PC-9 (cell line): ENCODE measurements at regions not wholly inside any gene's neighbourhood (a gene's known extent, or its start where the extent isn't known, plus 50 kb on each side); places are given as distances from the start of the nearest gene placed in this dataset.

Source experiments
- BruUV-seq: library from RNA; stranded (reverse); fragments of 400-500 nt; replicated peaks from 2 replicates; lab custom pipeline; 2021; lab: Mats Ljungman, UMichigan
- CTCF ChIA-PET: fragments of 300-600 bp; sonication (Branson Sonifier 250); formaldehyde crosslinking; loops from one replicate; lab custom pipeline; 2022; ENCODE audit warnings: antibody characterized with exemption; lab: Charles Lee
- POLR2A ChIA-PET: fragments of 300-600 bp; sonication (Branson Sonifier 250); formaldehyde crosslinking; loops from one replicate; lab custom pipeline; 2022; ENCODE audit warnings: antibody characterized with exemption; ENCODE audit not compliant: unreplicated experiment; lab: Charles Lee
- DNase-seq, 2 experiments: peaks; one replicate each; pipeline versions ENCODE4 v3.0.0 to v3.0.0-alpha.2; 2015 to 2022; ENCODE audit warnings: mixed read lengths in 1 of 2
- H2AFZ ChIP-seq: fragments of 200-600 bp; sonication (generic); 2 replicates; pipeline ENCODE4 v1.8.1; 2017; ENCODE audit warnings: antibody characterized with exemption
- H3F3A ChIP-seq: fragments of 200-600 bp; sonication (generic); 2 replicates; pipeline ENCODE4 v1.8.1; 2017; ENCODE audit warnings: antibody characterized with exemption, mild to moderate bottlenecking, low read depth; ENCODE audit not compliant: insufficient read depth
- H3K27ac ChIP-seq: fragments of 200-600 bp; sonication (generic); 2 replicates; pipeline ENCODE4 v1.6.1; 2016; ENCODE audit warnings: mixed run types
- H3K27me3 ChIP-seq: fragments of 200-600 bp; sonication (generic); 2 replicates; pipeline ENCODE4 v1.6.1; 2016; ENCODE audit warnings: low read depth, mixed run types; ENCODE audit not compliant: insufficient read depth
- H3K36me3 ChIP-seq: fragments of 200-600 bp; sonication (generic); 2 replicates; pipeline ENCODE4 v1.6.1; 2016; ENCODE audit warnings: low read depth, mixed run types
- H3K4me1 ChIP-seq: fragments of 200-600 bp; sonication (generic); replicated peaks from 2 replicates; pipeline ENCODE4 v1.6.1; 2016; ENCODE audit warnings: mixed run types; ENCODE audit not compliant: insufficient read depth
- H3K4me2 ChIP-seq: fragments of 200-600 bp; sonication (generic); 2 replicates; pipeline ENCODE4 v1.6.1; 2017; ENCODE audit warnings: mixed run types
- H3K4me3 ChIP-seq: fragments of 200-600 bp; sonication (generic); 2 replicates; pipeline ENCODE4 v1.6.1; 2016; ENCODE audit warnings: mixed run types
- H3K79me2 ChIP-seq: fragments of 200-600 bp; sonication (generic); 2 replicates; pipeline ENCODE4 v1.6.1; 2017; ENCODE audit warnings: low read depth, mixed run types
- H3K9me2 ChIP-seq: fragments of 200-600 bp; sonication (generic); 2 replicates; pipeline ENCODE4 v1.8.1; 2017; ENCODE audit warnings: mild to moderate bottlenecking; ENCODE audit not compliant: insufficient read depth
- H3K9me3 ChIP-seq: fragments of 200-600 bp; sonication (generic); 2 replicates; pipeline ENCODE4 v1.8.1; 2016; ENCODE audit warnings: low read depth; ENCODE audit not compliant: insufficient read depth
- H4K20me1 ChIP-seq: fragments of 200-600 bp; sonication (generic); 2 replicates; pipeline ENCODE4 v1.8.1; 2017; ENCODE audit not compliant: insufficient read depth
- EZH2 ChIP-seq: fragments of 200-600 bp; sonication (generic); IDR thresholded peaks from 2 replicates; pipeline ENCODE4 v1.8.0; 2017; ENCODE audit warnings: antibody characterized with exemption, low read depth
- intact Hi-C: fragments of 100-400 bp; cut with micrococcal nuclease; formaldehyde crosslinking; loops from one replicate; pipeline ENCODE4 v1.10.0; 2022; ENCODE audit not compliant: unreplicated experiment
- TF ChIP-seq, protein P1 (sequence below): fragments of 200-600 bp; sonication (generic); conservative IDR thresholded peaks from 2 replicates; pipeline ENCODE4 v1.6.1; 2017; ENCODE audit warnings: mixed run types, antibody characterized with exemption, mild to moderate bottlenecking, moderate library complexity

DNA sequence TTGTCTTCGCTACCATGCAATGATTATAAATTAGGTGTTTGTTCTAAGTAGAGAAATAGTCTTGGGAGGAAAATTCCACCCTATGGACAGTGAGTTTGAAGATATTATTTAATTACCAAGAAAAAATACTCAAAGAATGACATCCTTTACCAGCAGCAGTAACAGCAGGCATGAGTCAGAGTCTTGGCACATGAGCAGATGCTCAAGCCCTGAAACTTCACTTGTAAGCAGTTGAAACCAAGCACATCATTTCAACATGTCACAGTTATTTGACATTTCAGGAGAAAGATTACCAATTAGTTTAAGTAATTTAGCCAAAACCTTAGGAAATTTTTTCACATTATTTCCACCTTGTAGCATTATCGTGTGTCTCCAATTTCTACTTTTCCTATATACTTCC is 99.2 kb downstream of the C12orf50 start:
- no TSS peak for BruUV-seq
- Histone ChIP-seq H2AFZ (no peak overlapping the region), H3K4me1 (no peaks in the 10 kb centered on the region), H3K36me3 (no peaks in the 10 kb centered on the region), H3K9me3 (no peaks in the 10 kb centered on the region), H3K4me3 (no peak overlapping the region), H3K27me3 (no peaks in the 10 kb centered on the region), H3K27ac (no peak overlapping the region), H3K9me2 (no peaks in the 10 kb centered on the region), H3K79me2 (no peaks in the 10 kb centered on the region), H3F3A (no peaks in the 10 kb centered on the region), H4K20me1 (no peaks in the 10 kb centered on the region), H3K4me2 (no peak overlapping the region)
- no peak for DNase-seq
- ChIA-PET POLR2A (no interaction called here), CTCF (no interaction called here)
- intact Hi-C loops = no loop called here
- TF ChIP-seq, protein P1, sequence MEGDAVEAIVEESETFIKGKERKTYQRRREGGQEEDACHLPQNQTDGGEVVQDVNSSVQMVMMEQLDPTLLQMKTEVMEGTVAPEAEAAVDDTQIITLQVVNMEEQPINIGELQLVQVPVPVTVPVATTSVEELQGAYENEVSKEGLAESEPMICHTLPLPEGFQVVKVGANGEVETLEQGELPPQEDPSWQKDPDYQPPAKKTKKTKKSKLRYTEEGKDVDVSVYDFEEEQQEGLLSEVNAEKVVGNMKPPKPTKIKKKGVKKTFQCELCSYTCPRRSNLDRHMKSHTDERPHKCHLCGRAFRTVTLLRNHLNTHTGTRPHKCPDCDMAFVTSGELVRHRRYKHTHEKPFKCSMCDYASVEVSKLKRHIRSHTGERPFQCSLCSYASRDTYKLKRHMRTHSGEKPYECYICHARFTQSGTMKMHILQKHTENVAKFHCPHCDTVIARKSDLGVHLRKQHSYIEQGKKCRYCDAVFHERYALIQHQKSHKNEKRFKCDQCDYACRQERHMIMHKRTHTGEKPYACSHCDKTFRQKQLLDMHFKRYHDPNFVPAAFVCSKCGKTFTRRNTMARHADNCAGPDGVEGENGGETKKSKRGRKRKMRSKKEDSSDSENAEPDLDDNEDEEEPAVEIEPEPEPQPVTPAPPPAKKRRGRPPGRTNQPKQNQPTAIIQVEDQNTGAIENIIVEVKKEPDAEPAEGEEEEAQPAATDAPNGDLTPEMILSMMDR = no peak
- TF ChIP-seq EZH2 = no peak

DNA sequence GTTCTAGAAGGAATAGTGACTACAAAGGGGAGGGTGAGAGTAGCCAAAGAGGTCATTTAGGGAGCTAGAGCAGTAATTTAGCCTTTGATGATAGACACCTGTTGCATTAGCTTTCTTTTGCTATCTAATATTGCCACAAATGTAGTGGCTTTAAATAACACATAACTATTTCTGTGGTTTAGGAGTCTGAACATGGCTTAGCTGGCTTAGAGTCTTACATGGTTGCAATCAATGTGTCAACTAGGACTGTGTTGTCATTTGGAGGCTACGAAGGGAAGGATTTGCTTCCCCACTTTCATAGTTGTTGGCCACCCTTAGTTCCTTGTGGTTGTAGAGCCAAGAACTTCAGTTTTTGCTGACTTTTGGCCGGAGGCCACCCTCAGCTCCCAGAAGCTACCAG is 99.9 kb downstream of the C12orf50 start:
- H3K27ac ChIP-seq = no peak overlapping the region
- intact Hi-C loops = no loop called here
- H3K4me1 ChIP-seq = no peaks in the 10 kb centered on the region
- H4K20me1 ChIP-seq = no peaks in the 10 kb centered on the region
- no TSS peak for BruUV-seq
- no peaks in the 10 kb centered on the region for H3K36me3 ChIP-seq
- no peaks in the 10 kb centered on the region for H3F3A ChIP-seq
- H3K27me3 ChIP-seq = no peaks in the 10 kb centered on the region
- ChIA-PET CTCF (no interaction called here), POLR2A (no interaction called here)
- no peak overlapping the region for H3K4me3 ChIP-seq
- H3K9me3 ChIP-seq = no peaks in the 10 kb centered on the region
- H3K79me2 ChIP-seq = no peaks in the 10 kb centered on the region
- no peak for DNase-seq
- H3K4me2 ChIP-seq = no peak overlapping the region
- TF ChIP-seq, protein P1 = no peak
- no peak for TF ChIP-seq EZH2
- no peak overlapping the region for H2AFZ ChIP-seq
- no peaks in the 10 kb centered on the region for H3K9me2 ChIP-seq

GRCh38 chr12:87928031-87928430 is 101.2 kb downstream of the C12orf50 start:
- TF ChIP-seq, protein P1 = no peak
- TF ChIP-seq EZH2 = no peak
- H3K9me3 ChIP-seq = no peaks in the 10 kb centered on the region
- intact Hi-C loops = no loop called here
- no peak overlapping the region for H2AFZ ChIP-seq
- H3K4me3 ChIP-seq = no peak overlapping the region
- POLR2A ChIA-PET = no interaction called here
- H4K20me1 ChIP-seq = no peaks in the 10 kb centered on the region
- no peaks in the 10 kb centered on the region for H3K9me2 ChIP-seq
- no peak overlapping the region for H3K27ac ChIP-seq
- no peak overlapping the region for H3K4me2 ChIP-seq
- no peaks in the 10 kb centered on the region for H3K79me2 ChIP-seq
- no peaks in the 10 kb centered on the region for H3K36me3 ChIP-seq
- no peaks in the 10 kb centered on the region for H3K27me3 ChIP-seq
- CTCF ChIA-PET = no interaction called here
- H3K4me1 ChIP-seq = no peaks in the 10 kb centered on the region
- no TSS peak for BruUV-seq
- no peak for DNase-seq
- no peaks in the 10 kb centered on the region for H3F3A ChIP-seq
